ENCODE measurements at regions not wholly inside any gene's neighbourhood (a gene's known extent, or its start where the extent isn't known, plus 50 kb on each side); places are given as distances from the start of the nearest gene placed in this dataset.

DNA sequence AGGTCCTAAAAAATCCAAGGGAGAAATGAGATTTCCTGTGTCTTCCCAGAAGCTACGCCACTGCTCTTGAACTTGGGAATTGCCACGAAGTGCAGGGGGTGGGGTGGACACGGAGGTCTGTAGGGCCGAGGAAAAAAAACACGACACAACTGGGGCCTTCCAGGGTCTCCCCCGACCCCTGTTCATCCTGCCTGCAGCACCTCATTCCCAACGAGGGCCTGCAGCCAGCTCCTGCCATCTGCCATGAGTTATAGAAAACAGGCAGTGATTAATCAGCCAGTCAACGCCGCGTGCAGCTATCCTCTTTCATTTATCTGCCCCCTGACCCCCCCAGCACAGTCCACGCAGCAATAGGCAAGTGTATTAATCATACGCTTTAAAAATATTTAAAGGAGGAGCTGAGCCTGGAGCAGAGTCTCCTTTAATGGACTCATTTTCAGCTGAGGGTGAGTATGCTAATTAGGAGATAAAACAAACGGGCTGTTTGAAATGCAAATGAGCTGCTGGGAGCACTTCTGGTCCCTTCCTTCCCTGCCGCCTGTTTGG, 209.9 kb downstream of the TFCP2L1 start:
- peak overlapping the region; percentile 40 for H2AFZ ChIP-seq (ENCODE audit: low read depth, low read length)
- intact Hi-C loops (cut with micrococcal nuclease) = loop anchor here (2.0 kb wide), 1 partner anchor 160 kb away; no protein-coding TSS in a partner anchor
- dilution Hi-C loops (cut with MboI; ENCODE audit: extremely low pct_ligation_motif_present, low sequenced_read_pairs) = no loop called here
- peak; percentile 83 for FAIRE-seq
- H3K27me3 ChIP-seq (ENCODE audit: control insufficient read depth in 2 of 2, insufficient read depth in 2 of 2, low read length in 2 of 2) = peaks cover 9% of the 10 kb centered on the region in 2 experiments
- H3K4me1 ChIP-seq (ENCODE audit: control insufficient read depth, extremely low read depth, insufficient read depth, low read length) = peaks cover 4% of the 10 kb centered on the region
- H3K9me3 ChIP-seq (replicated peaks; ENCODE audit: control insufficient read depth, insufficient read depth, low read length) = no peaks in the 10 kb centered on the region
- no peak overlapping the region for H3K4me3 ChIP-seq (replicated peaks in 1 of 3; ENCODE audit: insufficient read depth in 1 of 3, low read depth in 1 of 3, low read length in 3 of 3)
- peak overlapping the region; percentile 31 for H3K9ac ChIP-seq (replicated peaks; ENCODE audit: extremely low read depth, insufficient read depth, low read length)
- H3K36me3 ChIP-seq (ENCODE audit: control insufficient read depth in 2 of 2, extremely low read depth in 1 of 2, insufficient read depth in 2 of 2, low read length in 2 of 2) = no peaks in the 10 kb centered on the region
- DNase-seq (ENCODE audit: low read depth, low spot score) = peak; percentile 74
- H3K79me2 ChIP-seq (ENCODE audit: control insufficient read depth, insufficient read depth, low read length) = no peaks in the 10 kb centered on the region
- ChIA-PET POLR2A (interaction anchor here (0.6 to 1.1 kb wide), 4 partner anchors 158 to 575 kb away, joined by 3 to 4 read pairs (median 3); partner anchors contain the start of gene RNU4ATAC), CTCF (interaction anchor here (0.7 to 13.7 kb wide), 15 partner anchors 10 to 732 kb away, joined by 3 to 251 read pairs (median 4); partner anchors contain the start of gene GLI2)
- TF ChIP-seq MYC (IDR thresholded peaks at IDR 0.05; ENCODE audit: low read depth, low read length) (no peak), FOS (IDR thresholded peaks at IDR 0.05; ENCODE audit: borderline replicate concordance, insufficient read depth, low read length) (peak; percentile 60), GATA2 (IDR thresholded peaks at IDR 0.05; ENCODE audit: insufficient read depth, insufficient read length, low read depth, low read length) (peak; percentile 36), POLR2A (IDR thresholded peaks at IDR 0.05; ENCODE audit: low read depth, low read length) (peak; percentile 100), POLR2AphosphoS5 (IDR thresholded peaks at IDR 0.05; ENCODE audit: insufficient read depth, low read depth, low read length) (peak; percentile 100), MAX (IDR thresholded peaks at IDR 0.05; ENCODE audit: insufficient read depth, insufficient read length) (no peak)
- TF ChIP-seq, protein P1, sequence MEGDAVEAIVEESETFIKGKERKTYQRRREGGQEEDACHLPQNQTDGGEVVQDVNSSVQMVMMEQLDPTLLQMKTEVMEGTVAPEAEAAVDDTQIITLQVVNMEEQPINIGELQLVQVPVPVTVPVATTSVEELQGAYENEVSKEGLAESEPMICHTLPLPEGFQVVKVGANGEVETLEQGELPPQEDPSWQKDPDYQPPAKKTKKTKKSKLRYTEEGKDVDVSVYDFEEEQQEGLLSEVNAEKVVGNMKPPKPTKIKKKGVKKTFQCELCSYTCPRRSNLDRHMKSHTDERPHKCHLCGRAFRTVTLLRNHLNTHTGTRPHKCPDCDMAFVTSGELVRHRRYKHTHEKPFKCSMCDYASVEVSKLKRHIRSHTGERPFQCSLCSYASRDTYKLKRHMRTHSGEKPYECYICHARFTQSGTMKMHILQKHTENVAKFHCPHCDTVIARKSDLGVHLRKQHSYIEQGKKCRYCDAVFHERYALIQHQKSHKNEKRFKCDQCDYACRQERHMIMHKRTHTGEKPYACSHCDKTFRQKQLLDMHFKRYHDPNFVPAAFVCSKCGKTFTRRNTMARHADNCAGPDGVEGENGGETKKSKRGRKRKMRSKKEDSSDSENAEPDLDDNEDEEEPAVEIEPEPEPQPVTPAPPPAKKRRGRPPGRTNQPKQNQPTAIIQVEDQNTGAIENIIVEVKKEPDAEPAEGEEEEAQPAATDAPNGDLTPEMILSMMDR (IDR thresholded peaks at IDR 0.05; ENCODE audit: extremely low read depth in 1 of 2, insufficient read depth in 1 of 2, low read depth in 1 of 2, low read length in 2 of 2) = no peak
- H3K4me2 ChIP-seq (ENCODE audit: insufficient read depth, low read length) = peak overlapping the region; percentile 28
- no peaks in the 10 kb centered on the region for H3K9me1 ChIP-seq (replicated peaks; ENCODE audit: control insufficient read depth, extremely low read depth, insufficient read depth, low read length)
- BruUV-seq (replicated peaks) = TSS peak; percentile 100
- H4K20me1 ChIP-seq (replicated peaks; ENCODE audit: control insufficient read depth, extremely low read depth, insufficient read depth, low read length) = no peaks in the 10 kb centered on the region
- no peak overlapping the region for H3K27ac ChIP-seq (ENCODE audit: insufficient read depth, low read depth, low read length)
